Mesenchymal stem cell (in vitro differentiated cells and primary cell): ENCODE measurements at regions not wholly inside any gene's neighbourhood (a gene's known extent, or its start where the extent isn't known, plus 50 kb on each side); places are given as distances from the start of the nearest gene placed in this dataset.

Source experiments
- DNase-seq: peaks from one replicate; pipeline ENCODE4 v3.0.0-alpha.2; 2013
- H2AFZ ChIP-seq: one replicate; pipeline ENCODE4 v1.6.1; 2013; ENCODE audit warnings: low read depth, mild to moderate bottlenecking, control low read depth, inconsistent platforms, low read length, moderate library complexity
- H2AK5ac ChIP-seq: 2 replicates; pipeline ENCODE4 v1.6.1; 2013; ENCODE audit warnings: low read length, moderate library complexity, mild to moderate bottlenecking, inconsistent platforms; ENCODE audit not compliant: severe bottlenecking
- H2BK120ac ChIP-seq: one replicate; pipeline ENCODE4 v1.6.1; 2013; ENCODE audit warnings: low read depth, mild to moderate bottlenecking, inconsistent platforms, low read length, moderate library complexity
- H2BK12ac ChIP-seq, 2 experiments: one replicate each; pipeline ENCODE4 v1.6.1; 2013; ENCODE audit warnings: inconsistent platforms in 2 of 2, low read length in 2 of 2, mild to moderate bottlenecking in 2 of 2, moderate library complexity in 2 of 2, control low read depth in 1 of 2
- H2BK15ac ChIP-seq: one replicate; pipeline ENCODE4 v1.6.1; 2013; ENCODE audit warnings: mild to moderate bottlenecking, low read depth, inconsistent platforms; ENCODE audit not compliant: poor library complexity, severe bottlenecking
- H2BK5ac ChIP-seq: 2 replicates; pipeline ENCODE4 v1.6.1; 2013; ENCODE audit warnings: low read depth, mild to moderate bottlenecking, low read length, control low read depth, inconsistent platforms; ENCODE audit not compliant: poor library complexity, severe bottlenecking
- H3K14ac ChIP-seq, 2 experiments: one replicate each; pipeline ENCODE4 v1.6.1; 2013; ENCODE audit warnings: inconsistent platforms in 2 of 2, low read length in 2 of 2, control low read depth in 1 of 2, mild to moderate bottlenecking in 1 of 2, moderate library complexity in 1 of 2
- H3K18ac ChIP-seq, 2 experiments: one replicate each; pipeline ENCODE4 v1.6.1; 2013; ENCODE audit warnings: inconsistent platforms in 2 of 2, low read length in 2 of 2, control low read depth in 1 of 2, low read depth in 1 of 2, mild to moderate bottlenecking in 1 of 2
- H3K23ac ChIP-seq, 2 experiments: one replicate each; pipeline ENCODE4 v1.6.1; 2013; ENCODE audit warnings: inconsistent platforms in 2 of 2, low read length in 2 of 2, mild to moderate bottlenecking in 2 of 2, moderate library complexity in 2 of 2, control low read depth in 1 of 2
- H3K27ac ChIP-seq: 2 replicates; pipeline ENCODE4 v1.5.1; 2013; ENCODE audit warnings: mild to moderate bottlenecking, moderate library complexity, low read length, control low read depth, inconsistent platforms; ENCODE audit not compliant: poor library complexity, severe bottlenecking
- H3K27me3 ChIP-seq, 2 experiments: 2 replicates each; pipeline versions ENCODE4 v1.6.1 to v1.7.0; 2013; ENCODE audit warnings: low read length in 2 of 2, mild to moderate bottlenecking in 2 of 2, moderate library complexity in 2 of 2, control low read depth in 1 of 2, inconsistent platforms in 1 of 2; ENCODE audit not compliant: control insufficient read depth in 1 of 2, insufficient read depth in 1 of 2
- H3K36me3 ChIP-seq, 2 experiments: 2 replicates each; pipeline versions ENCODE4 v1.6.1 to v1.7.0; 2013; ENCODE audit warnings: low read length in 2 of 2, control low read depth in 1 of 2, inconsistent platforms in 1 of 2, low read depth in 1 of 2, mild to moderate bottlenecking in 1 of 2; ENCODE audit not compliant: insufficient read depth in 2 of 2, control insufficient read depth in 1 of 2
- H3K4ac ChIP-seq, 2 experiments: one replicate each; pipeline ENCODE4 v1.6.1; 2013; ENCODE audit warnings: inconsistent platforms in 2 of 2, low read length in 2 of 2, mild to moderate bottlenecking in 2 of 2, moderate library complexity in 2 of 2, control low read depth in 1 of 2, low read depth in 1 of 2
- H3K4me1 ChIP-seq: 2 replicates; pipeline ENCODE4 v1.6.1; 2013; ENCODE audit warnings: low read depth, low read length, control low read depth; ENCODE audit not compliant: control insufficient read depth, insufficient read depth
- H3K4me2 ChIP-seq: 2 replicates; pipeline ENCODE4 v1.6.1; 2013; ENCODE audit warnings: low read length, mild to moderate bottlenecking, inconsistent platforms; ENCODE audit not compliant: poor library complexity, severe bottlenecking
- H3K4me3 ChIP-seq, 2 experiments: 2 replicates each; pipeline versions ENCODE4 v1.5.1 to v1.7.0; 2013; ENCODE audit warnings: low read length in 2 of 2, mild to moderate bottlenecking in 2 of 2, control low read depth in 1 of 2, low read depth in 1 of 2; ENCODE audit not compliant: insufficient read depth in 1 of 2
- H3K79me1 ChIP-seq: replicated peaks from 2 replicates; pipeline ENCODE4 v1.6.1; 2013; ENCODE audit warnings: mild to moderate bottlenecking, control low read depth, low read length, inconsistent platforms; ENCODE audit not compliant: poor library complexity, severe bottlenecking
- H3K9ac ChIP-seq: 2 replicates; pipeline ENCODE4 v1.7.0; 2013; ENCODE audit warnings: mild to moderate bottlenecking, low read length, moderate library complexity
- H3K9me3 ChIP-seq: 2 replicates; pipeline ENCODE4 v1.7.0; 2013; ENCODE audit warnings: mild to moderate bottlenecking, low read length; ENCODE audit not compliant: control insufficient read depth
- H4K8ac ChIP-seq: one replicate; pipeline ENCODE4 v1.6.1; 2013; ENCODE audit warnings: inconsistent platforms, mild to moderate bottlenecking, low read length, moderate library complexity
- H4K91ac ChIP-seq: one replicate; pipeline ENCODE4 v1.6.1; 2013; ENCODE audit warnings: mild to moderate bottlenecking, low read length, inconsistent platforms
- WGBS: methylation state at CpG from one replicate; pipeline ENCODE4 v1.1.7; 2013; ENCODE audit warnings: mixed read lengths; 5-methylcytosine and 5-hydroxymethylcytosine counted together

GRCh38 chr1:245010018-245010614 lies 144.7 kb upstream of the KIF26B start:
- Histone ChIP-seq H3K23ac (no peak overlapping the region), H3K27me3 (no peaks in the 10 kb centered on the region), H2BK5ac (no peak overlapping the region), H3K79me1 (peaks cover 8% of the 10 kb centered on the region), H2AFZ (no peak overlapping the region), H2BK15ac (no peak overlapping the region), H3K27ac (no peak overlapping the region), H3K36me3 (peaks cover 0 to 4% of the 10 kb centered on the region in 2 experiments), H2BK12ac (no peak overlapping the region), H2BK120ac (no peak overlapping the region), H3K4me1 (peaks cover 1% of the 10 kb centered on the region), H3K4me3 (no peak overlapping the region), H3K14ac (no peak overlapping the region), H3K4me2 (no peak overlapping the region), H3K4ac (no peak overlapping the region), H4K91ac (no peak overlapping the region), H3K9ac (no peak overlapping the region), H2AK5ac (no peak overlapping the region), H3K9me3 (no peaks in the 10 kb centered on the region), H4K8ac (no peak overlapping the region), H3K18ac (no peak overlapping the region)
- no peak for DNase-seq
- WGBS, result 99% methylated on average over 8 of the region's 8 CpGs

- no peaks in the 10 kb centered on the region for H3K4me1 ChIP-seq
- no peak overlapping the region for H2BK120ac ChIP-seq
- no peak overlapping the region for H2BK15ac ChIP-seq
- no peak overlapping the region for H3K4me3 ChIP-seq
- H2BK12ac ChIP-seq, result no peak overlapping the region
- no peak overlapping the region for H3K4ac ChIP-seq
- no peak overlapping the region for H3K27ac ChIP-seq
- H3K79me1 ChIP-seq, result peaks cover 6% of the 10 kb centered on the region
- H2AFZ ChIP-seq, result no peak overlapping the region
- H3K14ac ChIP-seq, result no peak overlapping the region
- H3K23ac ChIP-seq, result no peak overlapping the region
- H3K36me3 ChIP-seq, result peaks cover 0 to 4% of the 10 kb centered on the region in 2 experiments
- H3K9ac ChIP-seq, result no peak overlapping the region
- no peak overlapping the region for H3K4me2 ChIP-seq
- H4K8ac ChIP-seq, result no peak overlapping the region
- no peak overlapping the region for H2BK5ac ChIP-seq
- H3K27me3 ChIP-seq, result no peaks in the 10 kb centered on the region
- WGBS, result 73% methylated on average over 3 of the region's 5 CpGs
- H2AK5ac ChIP-seq, result no peak overlapping the region
- no peak for DNase-seq
- H3K18ac ChIP-seq, result no peak overlapping the region
- no peak overlapping the region for H4K91ac ChIP-seq
- no peaks in the 10 kb centered on the region for H3K9me3 ChIP-seq
Measured at GRCh38 chr1:245008761-245009160, 144.4 kb upstream of the HNRNPU start.

- H2AK5ac ChIP-seq, result no peak overlapping the region
- no peak overlapping the region for H3K4ac ChIP-seq
- no peak overlapping the region for H2BK15ac ChIP-seq
- no peak overlapping the region for H2BK5ac ChIP-seq
- H3K4me2 ChIP-seq, result no peak overlapping the region
- H3K79me1 ChIP-seq, result peaks cover 9% of the 10 kb centered on the region
- no peak overlapping the region for H2AFZ ChIP-seq
- no peaks in the 10 kb centered on the region for H3K4me1 ChIP-seq
- no peak overlapping the region for H3K14ac ChIP-seq
- H3K18ac ChIP-seq, result no peak overlapping the region
- no peak overlapping the region for H4K91ac ChIP-seq
- no peak overlapping the region for H2BK120ac ChIP-seq
- H3K9ac ChIP-seq, result no peak overlapping the region
- DNase-seq, result no peak
- H4K8ac ChIP-seq, result no peak overlapping the region
- no peaks in the 10 kb centered on the region for H3K9me3 ChIP-seq
- peak overlapping the region in 1 of 2 experiments; percentile 40 for H3K23ac ChIP-seq
- no peak overlapping the region for H2BK12ac ChIP-seq
- H3K27me3 ChIP-seq, result no peaks in the 10 kb centered on the region
- 96% methylated on average over 4 of the region's 5 CpGs for WGBS
- peaks cover 0 to 6% of the 10 kb centered on the region in 2 experiments for H3K36me3 ChIP-seq
- no peak overlapping the region for H3K27ac ChIP-seq
- H3K4me3 ChIP-seq, result no peak overlapping the region
Measured at GRCh38 chr1:245007852-245008251, 143.5 kb upstream of the HNRNPU start.

GRCh38 chr1:245003246-245003645 lies 138.9 kb upstream of the HNRNPU start:
- no peak overlapping the region for H3K4me2 ChIP-seq
- H2BK12ac ChIP-seq, result no peak overlapping the region
- H4K91ac ChIP-seq, result no peak overlapping the region
- no peak overlapping the region for H3K9ac ChIP-seq
- H3K4me3 ChIP-seq, result no peak overlapping the region
- no peak for DNase-seq
- no peaks in the 10 kb centered on the region for H3K4me1 ChIP-seq
- 100% methylated on average over 1 of the region's 2 CpGs for WGBS
- H3K79me1 ChIP-seq, result peaks cover 17% of the 10 kb centered on the region
- H3K18ac ChIP-seq, result no peak overlapping the region
- H2BK120ac ChIP-seq, result no peak overlapping the region
- no peak overlapping the region for H3K4ac ChIP-seq
- no peak overlapping the region for H2AFZ ChIP-seq
- H2BK5ac ChIP-seq, result no peak overlapping the region
- no peak overlapping the region for H2AK5ac ChIP-seq
- no peak overlapping the region for H3K27ac ChIP-seq
- H4K8ac ChIP-seq, result no peak overlapping the region
- H3K36me3 ChIP-seq, result peaks cover 0 to 2% of the 10 kb centered on the region in 2 experiments
- H3K9me3 ChIP-seq, result no peaks in the 10 kb centered on the region
- no peak overlapping the region for H3K14ac ChIP-seq
- no peak overlapping the region for H2BK15ac ChIP-seq
- no peak overlapping the region for H3K23ac ChIP-seq
- H3K27me3 ChIP-seq, result no peaks in the 10 kb centered on the region
